Ovary (tissue), 3 donors: ENCODE measurements at regions not wholly inside any gene's neighbourhood (a gene's known extent, or its start where the extent isn't known, plus 50 kb on each side); places are given as distances from the start of the nearest gene placed in this dataset.

Source experiments
- EP300 ChIP-seq: sonication (generic); formaldehyde crosslinking; IDR thresholded peaks from one replicate; pipeline ENCODE4 v1.6.1; 2017; ENCODE audit warnings: antibody characterized with exemption
- POLR2A ChIP-seq: fragments of 450-650 bp; IDR thresholded peaks from one replicate; pipeline ENCODE4 v1.6.1; 2017; ENCODE audit warnings: antibody characterized with exemption, mild to moderate bottlenecking, moderate library complexity
- TF ChIP-seq, protein P1 (sequence below), 3 donors: fragments of 450-650 bp in 2 of 3; fragments of 200-600 bp in 1 of 3; IDR thresholded peaks; one replicate each; pipeline versions ENCODE4 v1.5.1 to v1.8.0; 2016 to 2022; ENCODE audit warnings: antibody characterized with exemption in 3 of 3, mild to moderate bottlenecking in 1 of 3
- donor health status: DM: no; HTN: no; CAD: no.

DNA sequence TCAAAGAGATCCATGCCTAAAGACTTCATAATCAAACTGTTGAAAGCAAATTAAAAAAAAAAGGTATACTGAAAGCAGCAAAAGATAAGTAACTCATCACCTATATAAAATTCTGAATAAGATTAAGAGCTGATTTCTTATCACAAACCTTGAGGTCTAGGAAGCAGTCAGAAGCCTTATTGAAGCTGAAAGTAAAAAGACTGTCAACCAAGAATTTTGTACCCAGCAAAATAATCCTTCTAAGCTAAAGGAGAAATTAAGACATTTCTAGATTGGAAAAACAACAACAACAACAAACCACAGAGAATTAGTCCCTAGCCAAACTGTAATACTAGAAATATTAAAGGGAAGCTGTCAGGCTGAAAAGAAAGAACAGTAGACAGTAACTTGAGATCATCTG is 622.9 kb downstream of the PCDH7 start:
- TF ChIP-seq, protein P1, sequence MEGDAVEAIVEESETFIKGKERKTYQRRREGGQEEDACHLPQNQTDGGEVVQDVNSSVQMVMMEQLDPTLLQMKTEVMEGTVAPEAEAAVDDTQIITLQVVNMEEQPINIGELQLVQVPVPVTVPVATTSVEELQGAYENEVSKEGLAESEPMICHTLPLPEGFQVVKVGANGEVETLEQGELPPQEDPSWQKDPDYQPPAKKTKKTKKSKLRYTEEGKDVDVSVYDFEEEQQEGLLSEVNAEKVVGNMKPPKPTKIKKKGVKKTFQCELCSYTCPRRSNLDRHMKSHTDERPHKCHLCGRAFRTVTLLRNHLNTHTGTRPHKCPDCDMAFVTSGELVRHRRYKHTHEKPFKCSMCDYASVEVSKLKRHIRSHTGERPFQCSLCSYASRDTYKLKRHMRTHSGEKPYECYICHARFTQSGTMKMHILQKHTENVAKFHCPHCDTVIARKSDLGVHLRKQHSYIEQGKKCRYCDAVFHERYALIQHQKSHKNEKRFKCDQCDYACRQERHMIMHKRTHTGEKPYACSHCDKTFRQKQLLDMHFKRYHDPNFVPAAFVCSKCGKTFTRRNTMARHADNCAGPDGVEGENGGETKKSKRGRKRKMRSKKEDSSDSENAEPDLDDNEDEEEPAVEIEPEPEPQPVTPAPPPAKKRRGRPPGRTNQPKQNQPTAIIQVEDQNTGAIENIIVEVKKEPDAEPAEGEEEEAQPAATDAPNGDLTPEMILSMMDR (IDR thresholded peaks at IDR 0.05): no peak
- TF ChIP-seq POLR2A (no peak), EP300 (no peak)
